Endothelial cell of umbilical vein (primary cell): ENCODE measurements at regions not wholly inside any gene's neighbourhood (a gene's known extent, or its start where the extent isn't known, plus 50 kb on each side); places are given as distances from the start of the nearest gene placed in this dataset.

ENCODE experiments used
- BruUV-seq: library from RNA; stranded (reverse); fragments of 400-500 nt; replicated peaks from 2 replicates; lab custom pipeline; 2021; lab: Mats Ljungman, UMichigan
- CTCF ChIA-PET: fragments of 300-600, 350-600 bp; sonication (Branson Sonifier 250); formaldehyde crosslinking; loops from one replicate; lab custom pipeline; 2021; ENCODE audit warnings: antibody characterized with exemption, inconsistent platforms; lab: Charles Lee
- POLR2A ChIA-PET: fragments of 300-600, 350-600 bp; sonication (Branson Sonifier 250); formaldehyde crosslinking; loops from one replicate; lab custom pipeline; 2021; ENCODE audit warnings: antibody characterized with exemption, inconsistent platforms; lab: Charles Lee
- DNase-seq: peaks from one replicate; pipeline ENCODE4 v3.0.0-alpha.2; 2011; ENCODE audit warnings: low read depth, low spot score
- FAIRE-seq: peaks from 2 replicates; lab custom pipeline; 2011; peaks lifted over from hg19 to GRCh38; lab: Jason Lieb, UNC
- H2AFZ ChIP-seq: 2 replicates; pipeline ENCODE4 v1.6.0; 2012; ENCODE audit warnings: low read depth, low read length, control low read depth, inconsistent platforms
- H3K27ac ChIP-seq: 2 replicates; pipeline ENCODE4 v1.5.1; 2011; ENCODE audit warnings: low read depth, mild to moderate bottlenecking, control low read depth, low read length, moderate library complexity; ENCODE audit not compliant: insufficient read depth
- H3K27me3 ChIP-seq, 2 experiments: 2 replicates each; pipeline versions ENCODE4 v1.6.0 to v1.6.1; 2011; ENCODE audit warnings: low read length in 2 of 2, mixed read lengths in 1 of 2; ENCODE audit not compliant: control insufficient read depth in 2 of 2, insufficient read depth in 2 of 2
- H3K36me3 ChIP-seq, 2 experiments: 2 replicates in 1 of 2; 3 replicates in 1 of 2; pipeline ENCODE4 v1.5.1; 2011; ENCODE audit warnings: low read length in 2 of 2, mild to moderate bottlenecking in 1 of 2, moderate library complexity in 1 of 2; ENCODE audit not compliant: control insufficient read depth in 2 of 2, insufficient read depth in 2 of 2; ENCODE audit errors: extremely low read depth in 1 of 2
- H3K4me1 ChIP-seq: 3 replicates; pipeline ENCODE4 v1.5.1; 2011; ENCODE audit warnings: mild to moderate bottlenecking, low read length; ENCODE audit not compliant: control insufficient read depth, insufficient read depth; ENCODE audit errors: extremely low read depth
- H3K4me2 ChIP-seq: 2 replicates; pipeline ENCODE4 v1.6.1; 2011; ENCODE audit warnings: low read length, control low read depth, mixed read lengths; ENCODE audit not compliant: insufficient read depth
- H3K4me3 ChIP-seq, 3 experiments: fragments of 200-600 bp in 1 of 3; sonication (generic), shearing (Covaris generic) in 1 of 3; replicated peaks in 1 of 3; 2 replicates each; pipeline ENCODE4 v1.5.1; 2011 to 2016; ENCODE audit warnings: control low read depth in 3 of 3, low read length in 3 of 3, mild to moderate bottlenecking in 2 of 3, inconsistent platforms in 1 of 3, low read depth in 1 of 3, moderate library complexity in 1 of 3; ENCODE audit not compliant: insufficient read depth in 1 of 3
- H3K79me2 ChIP-seq: 2 replicates; pipeline ENCODE4 v1.6.0; 2012; ENCODE audit warnings: low read length, inconsistent platforms; ENCODE audit not compliant: control insufficient read depth, insufficient read depth
- H3K9ac ChIP-seq: replicated peaks from 2 replicates; pipeline ENCODE3; 2011; ENCODE audit warnings: low read length, control low read depth; ENCODE audit not compliant: insufficient read depth; ENCODE audit errors: extremely low read depth
- H3K9me1 ChIP-seq: replicated peaks from 3 replicates; pipeline ENCODE4 v1.6.0; 2011; ENCODE audit warnings: mild to moderate bottlenecking, low read length; ENCODE audit not compliant: control insufficient read depth, insufficient read depth; ENCODE audit errors: extremely low read depth
- H3K9me3 ChIP-seq: replicated peaks from 2 replicates; pipeline ENCODE4 v1.5.1; 2012; ENCODE audit warnings: low read length, inconsistent platforms; ENCODE audit not compliant: control insufficient read depth, insufficient read depth
- H4K20me1 ChIP-seq: replicated peaks from 2 replicates; pipeline ENCODE3; 2011; ENCODE audit warnings: mild to moderate bottlenecking, low read length; ENCODE audit not compliant: control insufficient read depth, insufficient read depth; ENCODE audit errors: extremely low read depth
- CTCF ChIP-seq, 2 donors: IDR thresholded peaks; 1 replicate in 1 of 2; 2 replicates in 1 of 2; pipeline ENCODE4 v1.5.1; 2011; ENCODE audit warnings: low read length in 2 of 2, mild to moderate bottlenecking in 2 of 2, moderate library complexity in 2 of 2, control low read depth in 1 of 2, inconsistent platforms in 1 of 2, low read depth in 1 of 2; ENCODE audit not compliant: insufficient read depth in 1 of 2; ENCODE audit errors: extremely low read depth in 1 of 2
- EZH2 ChIP-seq: IDR thresholded peaks from 2 replicates; pipeline ENCODE4 v1.6.1; 2012; ENCODE audit warnings: borderline replicate concordance, low read depth, mild to moderate bottlenecking, moderate library complexity, low read length, inconsistent platforms; ENCODE audit not compliant: severe bottlenecking
- FOS ChIP-seq: IDR thresholded peaks from 2 replicates; pipeline ENCODE4 v1.6.1; 2011; ENCODE audit warnings: mild to moderate bottlenecking, low read length, moderate library complexity, borderline replicate concordance; ENCODE audit not compliant: insufficient read depth
- GATA2 ChIP-seq: IDR thresholded peaks from 2 replicates; pipeline ENCODE4 v1.7.0; 2011; ENCODE audit warnings: low read depth, mild to moderate bottlenecking, moderate library complexity, mixed read lengths, low read length; ENCODE audit not compliant: insufficient read length, insufficient read depth
- JUN ChIP-seq: IDR thresholded peaks from 2 replicates; pipeline ENCODE4 v1.6.1; 2011; ENCODE audit warnings: borderline replicate concordance, low read depth; ENCODE audit not compliant: insufficient read length, insufficient read depth
- MYC ChIP-seq: IDR thresholded peaks from one replicate; pipeline ENCODE4 v1.6.1; 2011; ENCODE audit warnings: mild to moderate bottlenecking, low read depth, low read length
- POLR2A ChIP-seq: IDR thresholded peaks from 2 replicates; pipeline ENCODE4 v1.6.1; 2012; ENCODE audit warnings: low read depth, mild to moderate bottlenecking, control low read depth, low read length
- POLR2AphosphoS5 ChIP-seq: IDR thresholded peaks from 2 replicates; pipeline ENCODE4 v1.6.1; 2012; ENCODE audit warnings: low read depth, mild to moderate bottlenecking, control low read depth, low read length, moderate library complexity; ENCODE audit not compliant: insufficient read depth
- dilution Hi-C: fragments of 300-500 bp; cut with MboI; formaldehyde crosslinking; loops from one replicate; pipeline ENCODE4 v1.15.0; 2019; ENCODE audit warnings: low sequenced_read_pairs; ENCODE audit not compliant: extremely low pct_ligation_motif_present
- intact Hi-C: fragments of 100-400 bp; cut with micrococcal nuclease; formaldehyde crosslinking; loops from one replicate; pipeline ENCODE4 v1.10.0; 2022
- TF ChIP-seq, protein P1 (sequence below): IDR thresholded peaks from 2 replicates; pipeline ENCODE4 v1.6.1; 2011; ENCODE audit not compliant: insufficient read depth, insufficient read length

DNA sequence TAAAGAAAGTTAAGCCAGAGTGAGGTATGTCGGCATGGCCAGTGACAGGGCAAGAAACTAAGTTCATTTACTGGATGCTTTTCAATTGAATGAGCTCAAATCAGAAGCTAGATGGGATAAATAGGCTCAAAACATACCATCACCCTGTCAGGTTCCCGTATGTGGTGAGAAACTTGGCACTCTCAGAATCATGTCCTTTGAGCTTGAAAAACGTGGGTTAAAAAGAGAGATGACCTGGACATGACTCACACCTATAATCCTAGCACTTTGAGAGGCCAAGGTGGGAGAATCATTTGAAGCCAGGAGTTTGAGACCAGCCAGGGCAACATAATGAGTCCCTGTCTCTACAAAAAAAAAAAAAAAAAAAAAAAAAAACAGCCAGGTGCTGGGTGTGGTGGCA, 121.7 kb upstream of the RGMB start:
- H3K79me2 ChIP-seq, result no peaks in the 10 kb centered on the region
- BruUV-seq, result no TSS peak
- no peaks in the 10 kb centered on the region for H4K20me1 ChIP-seq
- H3K9me3 ChIP-seq, result no peaks in the 10 kb centered on the region
- no peak overlapping the region for H3K27ac ChIP-seq
- H3K9me1 ChIP-seq, result no peaks in the 10 kb centered on the region
- intact Hi-C loops, result no loop called here
- ChIA-PET POLR2A (interaction anchor here (0.6 kb wide), 1 partner anchor 311 kb away, joined by 6 read pairs; no protein-coding TSS in a partner anchor), CTCF (no interaction called here)
- H3K4me1 ChIP-seq, result no peaks in the 10 kb centered on the region
- peaks cover 0 to 1% of the 10 kb centered on the region in 2 experiments for H3K27me3 ChIP-seq
- no peak overlapping the region for H3K9ac ChIP-seq
- TF ChIP-seq GATA2, result no peak
- no peak for TF ChIP-seq POLR2A
- TF ChIP-seq, protein P1, sequence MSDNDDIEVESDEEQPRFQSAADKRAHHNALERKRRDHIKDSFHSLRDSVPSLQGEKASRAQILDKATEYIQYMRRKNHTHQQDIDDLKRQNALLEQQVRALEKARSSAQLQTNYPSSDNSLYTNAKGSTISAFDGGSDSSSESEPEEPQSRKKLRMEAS, result no peak
- TF ChIP-seq EZH2, result no peak
- no peak for TF ChIP-seq CTCF (IDR thresholded peaks at IDR 0.05; ENCODE audit: extremely low read depth in 1 of 2, insufficient read depth in 1 of 2, low read depth in 1 of 2, low read length in 2 of 2)
- no peak for TF ChIP-seq MYC
- TF ChIP-seq POLR2AphosphoS5, result no peak
- no peak for TF ChIP-seq JUN
- no peak for TF ChIP-seq FOS
- H3K36me3 ChIP-seq, result no peaks in the 10 kb centered on the region
- FAIRE-seq, result no peak
- no peak for DNase-seq
- no peak overlapping the region for H3K4me3 ChIP-seq
- no peak overlapping the region for H3K4me2 ChIP-seq
- H2AFZ ChIP-seq, result no peak overlapping the region
- dilution Hi-C loops, result no loop called here
